Large intestine (tissue), 3 donors: ENCODE measurements at regions not wholly inside any gene's neighbourhood (a gene's known extent, or its start where the extent isn't known, plus 50 kb on each side); places are given as distances from the start of the nearest gene placed in this dataset.

Experiments
- DNase-seq, 2 donors: peaks; one replicate each; pipeline versions ENCODE4 v3.0.0 to v3.0.0-alpha.2; 2013
- H3K27ac ChIP-seq: one replicate; pipeline ENCODE4 v1.5.1; 2013; ENCODE audit warnings: low read length
- H3K27me3 ChIP-seq: 2 replicates; pipeline ENCODE4 v1.6.1; 2013; ENCODE audit warnings: low read length; ENCODE audit not compliant: control insufficient read depth, insufficient read depth
- H3K36me3 ChIP-seq: 2 replicates; pipeline ENCODE4 v1.6.1; 2013; ENCODE audit warnings: low read length; ENCODE audit not compliant: control insufficient read depth, insufficient read depth
- H3K4me1 ChIP-seq: one replicate; pipeline ENCODE4 v1.6.1; 2013; ENCODE audit warnings: low read length; ENCODE audit not compliant: control insufficient read depth, insufficient read depth
- H3K4me3 ChIP-seq: one replicate; pipeline ENCODE4 v1.5.1; 2013; ENCODE audit warnings: low read length
- H3K9me3 ChIP-seq: one replicate; pipeline ENCODE4 v1.6.1; 2013; ENCODE audit warnings: mild to moderate bottlenecking, low read depth, low read length, moderate library complexity; ENCODE audit not compliant: control insufficient read depth
- WGBS: methylation state at CpG from one replicate; pipeline ENCODE4 v1.1.5; 2013; ENCODE audit warnings: low lambda C conversion rate; ENCODE audit not compliant: insufficient coverage; 5-methylcytosine and 5-hydroxymethylcytosine counted together

GRCh38 chr10:132486539-132487121 lies 51.0 kb upstream of the INPP5A start:
- no peak overlapping the region for H3K4me3 ChIP-seq
- no peak for DNase-seq
- H3K4me1 ChIP-seq: peaks cover 7% of the 10 kb centered on the region
- WGBS: 100% methylated on average over 2 of the region's 24 CpGs
- H3K36me3 ChIP-seq: no peaks in the 10 kb centered on the region
- H3K9me3 ChIP-seq: no peaks in the 10 kb centered on the region
- no peaks in the 10 kb centered on the region for H3K27me3 ChIP-seq
- no peak overlapping the region for H3K27ac ChIP-seq

- peak; percentile 72 to 79 for DNase-seq
- Histone ChIP-seq H3K36me3 (no peaks in the 10 kb centered on the region), H3K4me1 (peaks cover 7% of the 10 kb centered on the region), H3K9me3 (no peaks in the 10 kb centered on the region), H3K4me3 (no peak overlapping the region), H3K27me3 (no peaks in the 10 kb centered on the region), H3K27ac (no peak overlapping the region)
- WGBS: no CpG with 5 or more reads among the region's 41 CpGs
These were observed 50.1 kb upstream of the INPP5A start for GRCh38 chr10:132487241-132488135.
